HCT116 (cell line): ENCODE measurements at regions not wholly inside any gene's neighbourhood (a gene's known extent, or its start where the extent isn't known, plus 50 kb on each side); places are given as distances from the start of the nearest gene placed in this dataset.

Source experiments
- EZH2phosphoT487 ChIP-seq: fragments of 200-600 bp; IDR thresholded peaks from 2 replicates; pipeline ENCODE4 v1.6.1; 2018; ENCODE audit warnings: antibody characterized with exemption, borderline replicate concordance
- POLR2AphosphoS5 ChIP-seq: IDR thresholded peaks from 2 replicates; pipeline ENCODE4 v1.6.1; 2011; ENCODE audit warnings: mild to moderate bottlenecking, low read depth, low read length, moderate library complexity
- ZNF274 ChIP-seq: fragments of 200-500 bp; sonication (Bioruptor generic); IDR thresholded peaks from 2 replicates; pipeline ENCODE4 v1.6.1; 2014; ENCODE audit warnings: mild to moderate bottlenecking, low read depth, low read length, inconsistent platforms
- TF ChIP-seq, protein P1 (sequence below), 3 experiments: fragments of 200-600 bp in 1 of 3; sonication (generic) in 1 of 3; IDR thresholded peaks in 2 of 3; conservative IDR thresholded peaks in 1 of 3; 2 replicates each; pipeline ENCODE4 v1.5.1; 2012 to 2017; ENCODE audit warnings: low read depth in 2 of 3, low read length in 2 of 3, antibody characterized with exemption in 1 of 3, borderline replicate concordance in 1 of 3, control low read depth in 1 of 3, mild to moderate bottlenecking in 1 of 3, mixed read lengths in 1 of 3, mixed run types in 1 of 3, moderate library complexity in 1 of 3; ENCODE audit not compliant: insufficient read depth in 1 of 3

GRCh38 chr2:136233298-136233697, 115.3 kb upstream of the CXCR4 start:
- no peak for TF ChIP-seq POLR2AphosphoS5
- TF ChIP-seq, protein P1, sequence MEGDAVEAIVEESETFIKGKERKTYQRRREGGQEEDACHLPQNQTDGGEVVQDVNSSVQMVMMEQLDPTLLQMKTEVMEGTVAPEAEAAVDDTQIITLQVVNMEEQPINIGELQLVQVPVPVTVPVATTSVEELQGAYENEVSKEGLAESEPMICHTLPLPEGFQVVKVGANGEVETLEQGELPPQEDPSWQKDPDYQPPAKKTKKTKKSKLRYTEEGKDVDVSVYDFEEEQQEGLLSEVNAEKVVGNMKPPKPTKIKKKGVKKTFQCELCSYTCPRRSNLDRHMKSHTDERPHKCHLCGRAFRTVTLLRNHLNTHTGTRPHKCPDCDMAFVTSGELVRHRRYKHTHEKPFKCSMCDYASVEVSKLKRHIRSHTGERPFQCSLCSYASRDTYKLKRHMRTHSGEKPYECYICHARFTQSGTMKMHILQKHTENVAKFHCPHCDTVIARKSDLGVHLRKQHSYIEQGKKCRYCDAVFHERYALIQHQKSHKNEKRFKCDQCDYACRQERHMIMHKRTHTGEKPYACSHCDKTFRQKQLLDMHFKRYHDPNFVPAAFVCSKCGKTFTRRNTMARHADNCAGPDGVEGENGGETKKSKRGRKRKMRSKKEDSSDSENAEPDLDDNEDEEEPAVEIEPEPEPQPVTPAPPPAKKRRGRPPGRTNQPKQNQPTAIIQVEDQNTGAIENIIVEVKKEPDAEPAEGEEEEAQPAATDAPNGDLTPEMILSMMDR (IDR thresholded peaks at IDR 0.05 in 2 of 3, conservative IDR thresholded peaks at IDR 0.05 in 1 of 3; ENCODE audit: borderline replicate concordance in 1 of 3, insufficient read depth in 1 of 3, low read depth in 2 of 3, low read length in 2 of 3) = no peak
- no peak for TF ChIP-seq EZH2phosphoT487
- no peak for TF ChIP-seq ZNF274
